ENCODE measurements at regions not wholly inside any gene's neighbourhood (a gene's known extent, or its start where the extent isn't known, plus 50 kb on each side); places are given as distances from the start of the nearest gene placed in this dataset.

DNA sequence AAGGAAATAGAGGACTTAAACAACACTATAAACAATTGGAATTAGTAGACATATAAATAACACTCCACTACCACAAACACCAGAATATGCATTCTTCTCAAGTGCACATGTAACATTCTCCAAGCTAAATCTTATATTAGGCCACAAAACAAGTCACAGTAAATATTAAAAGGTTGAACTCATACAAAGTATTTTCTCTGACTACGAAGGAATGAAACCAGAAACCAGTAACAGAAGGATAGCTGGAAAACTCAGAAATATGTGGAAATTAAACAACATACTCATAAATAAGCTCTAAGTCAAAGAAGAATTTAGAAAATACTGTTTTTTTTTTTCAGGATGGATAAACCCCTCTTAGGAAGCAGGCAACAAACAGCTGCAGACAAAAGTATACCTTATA, 77.4 kb upstream of the IGFBP3 start:
- Mint-ChIP-seq H3K27ac (no peak overlapping the region), H3K36me3 (no peaks in the 10 kb centered on the region), H3K9me3 (peaks cover 25% of the 10 kb centered on the region), H3K4me1 (no peaks in the 10 kb centered on the region), H3K4me3 (no peak overlapping the region), H3K27me3 (ENCODE audit: insufficient read depth, low read depth) (peaks cover 2% of the 10 kb centered on the region)
- no peak overlapping the region for H2AFZ ChIP-seq (replicated peaks)
- H3K4me3 ChIP-seq, result no peak overlapping the region
- H3K79me2 ChIP-seq (ENCODE audit: low read depth), result no peaks in the 10 kb centered on the region
- no peaks in the 10 kb centered on the region for H3F3A ChIP-seq (ENCODE audit: low read depth)
- no peak overlapping the region for H3K9ac ChIP-seq
- H3K27me3 ChIP-seq, result no peaks in the 10 kb centered on the region
- DNase-seq (ENCODE audit: low spot score), result no peak
- H3K4me2 ChIP-seq, result no peak overlapping the region
- H3K36me3 ChIP-seq, result peaks cover 8% of the 10 kb centered on the region
- H3K27ac ChIP-seq, result no peak overlapping the region
- peaks cover 8% of the 10 kb centered on the region for H3K9me3 ChIP-seq (ENCODE audit: low read depth)
- peaks cover 2% of the 10 kb centered on the region for H3K4me1 ChIP-seq
- TF ChIP-seq EZH2phosphoT487 (IDR thresholded peaks at IDR 0.05) (no peak), EZH2 (IDR thresholded peaks at IDR 0.05) (no peak)
- TF ChIP-seq, protein P1, sequence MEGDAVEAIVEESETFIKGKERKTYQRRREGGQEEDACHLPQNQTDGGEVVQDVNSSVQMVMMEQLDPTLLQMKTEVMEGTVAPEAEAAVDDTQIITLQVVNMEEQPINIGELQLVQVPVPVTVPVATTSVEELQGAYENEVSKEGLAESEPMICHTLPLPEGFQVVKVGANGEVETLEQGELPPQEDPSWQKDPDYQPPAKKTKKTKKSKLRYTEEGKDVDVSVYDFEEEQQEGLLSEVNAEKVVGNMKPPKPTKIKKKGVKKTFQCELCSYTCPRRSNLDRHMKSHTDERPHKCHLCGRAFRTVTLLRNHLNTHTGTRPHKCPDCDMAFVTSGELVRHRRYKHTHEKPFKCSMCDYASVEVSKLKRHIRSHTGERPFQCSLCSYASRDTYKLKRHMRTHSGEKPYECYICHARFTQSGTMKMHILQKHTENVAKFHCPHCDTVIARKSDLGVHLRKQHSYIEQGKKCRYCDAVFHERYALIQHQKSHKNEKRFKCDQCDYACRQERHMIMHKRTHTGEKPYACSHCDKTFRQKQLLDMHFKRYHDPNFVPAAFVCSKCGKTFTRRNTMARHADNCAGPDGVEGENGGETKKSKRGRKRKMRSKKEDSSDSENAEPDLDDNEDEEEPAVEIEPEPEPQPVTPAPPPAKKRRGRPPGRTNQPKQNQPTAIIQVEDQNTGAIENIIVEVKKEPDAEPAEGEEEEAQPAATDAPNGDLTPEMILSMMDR (IDR thresholded peaks at IDR 0.05), result no peak
- H4K20me1 ChIP-seq (ENCODE audit: low read depth), result no peaks in the 10 kb centered on the region

DNA sequence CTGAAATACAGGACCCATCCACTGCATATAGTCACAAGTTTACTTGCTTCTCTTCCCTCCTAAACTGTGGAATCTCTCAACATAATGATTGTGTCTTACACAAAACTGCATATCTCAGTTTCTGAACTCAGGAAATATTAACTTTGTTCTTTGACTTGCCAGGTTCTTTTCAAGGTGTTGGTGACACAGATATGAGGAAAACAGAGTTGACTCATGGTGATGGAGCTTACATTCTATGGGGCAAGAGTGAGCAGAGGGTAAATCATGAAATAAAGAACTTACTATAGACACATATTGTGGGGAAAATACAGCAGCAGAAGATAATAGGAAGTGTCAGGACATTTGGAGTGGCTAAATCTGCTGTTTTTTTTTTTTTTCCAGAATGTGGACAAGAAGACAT, 72.5 kb upstream of the IGFBP3 start:
- Mint-ChIP-seq H3K4me1 (peaks cover 3% of the 10 kb centered on the region), H3K36me3 (no peaks in the 10 kb centered on the region), H3K27ac (no peak overlapping the region), H3K9me3 (peaks cover 27% of the 10 kb centered on the region), H3K27me3 (ENCODE audit: insufficient read depth, low read depth) (no peaks in the 10 kb centered on the region), H3K4me3 (no peak overlapping the region)
- H3K79me2 ChIP-seq (ENCODE audit: low read depth), result no peaks in the 10 kb centered on the region
- no peaks in the 10 kb centered on the region for H3F3A ChIP-seq (ENCODE audit: low read depth)
- H3K4me1 ChIP-seq, result peaks cover 2% of the 10 kb centered on the region
- no peak overlapping the region for H3K4me3 ChIP-seq
- H3K4me2 ChIP-seq, result no peak overlapping the region
- H3K9me3 ChIP-seq (ENCODE audit: low read depth), result peaks cover 8% of the 10 kb centered on the region
- H3K27me3 ChIP-seq, result no peaks in the 10 kb centered on the region
- TF ChIP-seq EZH2 (IDR thresholded peaks at IDR 0.05) (no peak), EZH2phosphoT487 (IDR thresholded peaks at IDR 0.05) (no peak)
- TF ChIP-seq, protein P1 (IDR thresholded peaks at IDR 0.05), result no peak
- H4K20me1 ChIP-seq (ENCODE audit: low read depth), result no peaks in the 10 kb centered on the region
- no peak overlapping the region for H3K27ac ChIP-seq
- H3K36me3 ChIP-seq, result peaks cover 3% of the 10 kb centered on the region
- no peak for DNase-seq (ENCODE audit: low spot score)
- no peak overlapping the region for H2AFZ ChIP-seq (replicated peaks)
- H3K9ac ChIP-seq, result no peak overlapping the region

DNA sequence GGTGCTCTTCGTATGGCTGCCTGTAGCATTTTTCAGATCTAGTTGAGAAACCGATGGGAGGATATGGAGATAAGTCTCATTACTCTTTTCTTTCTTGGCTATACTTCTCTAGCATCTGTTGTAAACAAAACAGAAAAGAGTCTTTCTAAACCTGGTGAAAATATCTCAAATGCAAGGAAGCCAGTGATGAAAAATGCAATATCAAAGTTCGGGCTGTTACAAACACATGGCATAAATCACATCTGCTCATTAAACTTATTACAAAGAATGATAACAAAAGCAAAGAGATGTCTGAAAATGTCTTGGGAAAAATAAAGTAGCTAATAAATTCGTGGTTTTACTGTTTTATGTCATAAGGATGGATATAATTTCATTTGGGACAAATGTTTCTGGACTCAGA, 71.8 kb upstream of the IGFBP3 start:
- Mint-ChIP-seq H3K4me1 (peaks cover 3% of the 10 kb centered on the region), H3K4me3 (no peak overlapping the region), H3K27me3 (ENCODE audit: insufficient read depth, low read depth) (no peaks in the 10 kb centered on the region), H3K27ac (no peak overlapping the region), H3K9me3 (peaks cover 21% of the 10 kb centered on the region), H3K36me3 (no peaks in the 10 kb centered on the region)
- Histone ChIP-seq H3K9ac (no peak overlapping the region), H3K36me3 (peaks cover 3% of the 10 kb centered on the region), H2AFZ (replicated peaks) (no peak overlapping the region), H3K79me2 (ENCODE audit: low read depth) (no peaks in the 10 kb centered on the region), H3K4me3 (no peak overlapping the region), H3K4me2 (no peak overlapping the region), H3K27ac (no peak overlapping the region), H3K9me3 (ENCODE audit: low read depth) (peaks cover 8% of the 10 kb centered on the region), H3K27me3 (no peaks in the 10 kb centered on the region), H4K20me1 (ENCODE audit: low read depth) (no peaks in the 10 kb centered on the region), H3K4me1 (peaks cover 2% of the 10 kb centered on the region), H3F3A (ENCODE audit: low read depth) (no peaks in the 10 kb centered on the region)
- DNase-seq (ENCODE audit: low spot score), result no peak
- TF ChIP-seq, protein P1 (IDR thresholded peaks at IDR 0.05), result no peak
- TF ChIP-seq EZH2phosphoT487 (IDR thresholded peaks at IDR 0.05) (no peak), EZH2 (IDR thresholded peaks at IDR 0.05) (no peak)
